ENCODE measurements at regions not wholly inside any gene's neighbourhood (a gene's known extent, or its start where the extent isn't known, plus 50 kb on each side); places are given as distances from the start of the nearest gene placed in this dataset.

- Histone ChIP-seq H3K4me1 (no peaks in the 10 kb centered on the region), H3K27ac (no peak overlapping the region), H3K36me3 (no peaks in the 10 kb centered on the region), H3K4me3 (no peak overlapping the region), H3K27me3 (no peaks in the 10 kb centered on the region), H3K9me3 (no peaks in the 10 kb centered on the region)
- TF ChIP-seq, protein P1, sequence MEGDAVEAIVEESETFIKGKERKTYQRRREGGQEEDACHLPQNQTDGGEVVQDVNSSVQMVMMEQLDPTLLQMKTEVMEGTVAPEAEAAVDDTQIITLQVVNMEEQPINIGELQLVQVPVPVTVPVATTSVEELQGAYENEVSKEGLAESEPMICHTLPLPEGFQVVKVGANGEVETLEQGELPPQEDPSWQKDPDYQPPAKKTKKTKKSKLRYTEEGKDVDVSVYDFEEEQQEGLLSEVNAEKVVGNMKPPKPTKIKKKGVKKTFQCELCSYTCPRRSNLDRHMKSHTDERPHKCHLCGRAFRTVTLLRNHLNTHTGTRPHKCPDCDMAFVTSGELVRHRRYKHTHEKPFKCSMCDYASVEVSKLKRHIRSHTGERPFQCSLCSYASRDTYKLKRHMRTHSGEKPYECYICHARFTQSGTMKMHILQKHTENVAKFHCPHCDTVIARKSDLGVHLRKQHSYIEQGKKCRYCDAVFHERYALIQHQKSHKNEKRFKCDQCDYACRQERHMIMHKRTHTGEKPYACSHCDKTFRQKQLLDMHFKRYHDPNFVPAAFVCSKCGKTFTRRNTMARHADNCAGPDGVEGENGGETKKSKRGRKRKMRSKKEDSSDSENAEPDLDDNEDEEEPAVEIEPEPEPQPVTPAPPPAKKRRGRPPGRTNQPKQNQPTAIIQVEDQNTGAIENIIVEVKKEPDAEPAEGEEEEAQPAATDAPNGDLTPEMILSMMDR (IDR thresholded peaks at IDR 0.05) = no peak
- DNase-seq (ENCODE audit: low spot score) = no peak
Observed at GRCh38 chr11:28439403-28439802, 331.2 kb downstream of the METTL15 start.

DNA sequence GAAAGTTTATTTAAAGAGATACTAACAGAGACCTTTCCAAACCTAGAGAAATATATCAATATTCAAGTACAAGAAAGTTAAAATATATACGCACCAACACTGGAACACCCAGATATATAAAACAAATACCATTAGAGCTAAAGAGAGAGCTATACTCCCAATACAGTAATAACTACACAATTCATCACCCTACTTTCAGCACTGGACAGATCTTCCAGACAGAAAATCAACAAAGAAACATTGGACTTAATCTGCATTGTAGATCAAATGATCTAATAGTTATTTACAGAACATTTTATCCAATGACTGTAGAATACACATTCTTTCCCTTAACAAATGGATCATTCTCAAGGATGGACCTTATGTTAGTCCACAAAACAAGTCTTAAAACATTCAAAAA is 311.9 kb downstream of the METTL15 start:
- DNase-seq (ENCODE audit: low spot score) = no peak
- TF ChIP-seq, protein P1 (IDR thresholded peaks at IDR 0.05) = no peak
- Histone ChIP-seq H3K36me3 (no peaks in the 10 kb centered on the region), H3K27me3 (no peaks in the 10 kb centered on the region), H3K4me3 (no peak overlapping the region), H3K9me3 (no peaks in the 10 kb centered on the region), H3K4me1 (no peaks in the 10 kb centered on the region), H3K27ac (no peak overlapping the region)

DNA sequence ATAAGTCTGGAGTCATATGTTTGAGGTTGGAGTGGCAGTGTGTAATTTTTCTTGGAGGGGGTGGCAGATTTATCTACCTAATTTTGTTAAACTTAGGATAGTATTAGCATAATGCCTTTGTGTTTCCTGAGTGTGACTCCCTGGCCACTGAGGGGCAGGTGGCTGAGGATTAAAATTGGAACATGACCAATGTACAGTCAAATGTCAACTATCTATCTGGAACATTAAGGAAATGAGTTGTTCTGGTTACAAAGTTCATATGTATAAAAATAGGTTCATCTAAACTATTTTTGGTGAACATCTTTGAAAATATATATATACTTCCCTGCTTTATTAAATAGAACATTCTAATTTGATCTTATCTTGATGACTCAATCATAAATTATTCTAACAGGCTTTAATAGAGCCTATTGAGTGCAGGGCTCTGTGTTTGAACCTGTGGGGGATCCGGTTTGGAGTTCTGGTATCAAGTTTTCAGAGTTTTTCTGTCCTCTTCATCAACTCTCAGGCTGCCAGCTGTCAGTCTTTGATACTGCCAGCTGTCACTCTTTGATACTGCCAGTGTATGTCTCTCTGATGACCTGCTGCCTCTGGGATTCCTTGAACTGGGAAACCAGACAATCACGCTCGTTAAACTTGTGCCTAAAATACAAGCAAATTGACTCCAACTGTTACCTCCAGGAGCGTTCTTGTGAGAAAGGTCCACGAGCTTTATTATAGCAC is 309.6 kb downstream of the METTL15 start:
- Histone ChIP-seq H3K9me3 (no peaks in the 10 kb centered on the region), H3K4me1 (no peaks in the 10 kb centered on the region), H3K27me3 (no peaks in the 10 kb centered on the region), H3K27ac (no peak overlapping the region), H3K4me3 (no peak overlapping the region), H3K36me3 (no peaks in the 10 kb centered on the region)
- DNase-seq (ENCODE audit: low spot score) = no peak
- TF ChIP-seq, protein P1 (IDR thresholded peaks at IDR 0.05) = no peak

DNA sequence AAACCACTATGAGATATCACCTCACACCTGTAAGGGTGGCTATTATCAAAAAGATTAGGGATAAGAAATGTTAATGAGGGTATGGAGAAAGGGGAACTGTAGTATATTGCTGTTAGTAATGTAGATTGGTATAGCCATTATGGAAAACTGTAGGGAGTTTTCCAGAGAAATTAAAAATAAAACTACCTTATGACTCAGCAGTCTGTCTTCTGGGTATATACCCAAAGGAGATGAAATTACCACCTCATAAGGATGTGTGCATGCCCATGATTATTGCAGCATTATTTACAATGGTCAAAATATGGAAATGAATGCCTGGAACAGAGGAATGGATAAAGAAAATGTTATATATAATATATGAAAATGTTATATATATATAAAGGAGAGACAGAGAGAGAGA is 303.8 kb downstream of the METTL15 start:
- DNase-seq (ENCODE audit: low spot score) = no peak
- Histone ChIP-seq H3K9me3 (no peaks in the 10 kb centered on the region), H3K27ac (no peak overlapping the region), H3K36me3 (no peaks in the 10 kb centered on the region), H3K4me3 (no peak overlapping the region), H3K4me1 (no peaks in the 10 kb centered on the region), H3K27me3 (no peaks in the 10 kb centered on the region)
- TF ChIP-seq, protein P1 (IDR thresholded peaks at IDR 0.05) = no peak

DNA sequence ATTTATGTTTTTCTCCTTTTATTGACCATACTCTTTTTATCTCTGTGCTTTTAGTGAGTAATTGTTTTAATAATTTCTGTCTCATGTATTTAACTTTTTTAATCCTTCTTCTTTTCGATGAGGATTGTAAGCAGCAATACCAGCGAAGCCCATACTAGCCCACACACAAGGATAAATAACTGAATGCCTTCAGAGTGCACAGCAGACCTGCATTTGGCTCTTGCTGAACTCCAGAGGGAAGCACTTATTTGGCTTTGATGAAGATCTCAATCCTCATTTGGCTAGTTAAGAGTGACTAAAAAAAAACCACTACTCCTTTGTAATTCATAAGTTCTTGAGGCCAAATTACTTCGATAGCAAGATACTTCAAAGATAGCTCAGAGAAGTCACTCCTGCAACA is 293.3 kb downstream of the METTL15 start:
- TF ChIP-seq, protein P1 (IDR thresholded peaks at IDR 0.05) = no peak
- H3K27ac ChIP-seq = no peak overlapping the region

More for the DNA sequence above, 293.3 kb downstream of the METTL15 start:
- Histone ChIP-seq H3K9me3 (no peaks in the 10 kb centered on the region), H3K4me3 (no peak overlapping the region), H3K36me3 (no peaks in the 10 kb centered on the region), H3K27me3 (no peaks in the 10 kb centered on the region), H3K4me1 (no peaks in the 10 kb centered on the region)
- no peak for DNase-seq (ENCODE audit: low spot score)

Measured in right atrium auricular region (tissue), 2 donors.